ENCODE measurements at regions not wholly inside any gene's neighbourhood (a gene's known extent, or its start where the extent isn't known, plus 50 kb on each side); places are given as distances from the start of the nearest gene placed in this dataset.

GRCh38 chr17:72361892-72362291 is 241.1 kb downstream of the SOX9 start:
- H3K9me3 ChIP-seq (ENCODE audit: insufficient read depth, low read depth, low read length) = 0 out of 2 replicates have a peak, but pooled peaks cover 4% of the 10 kb centered on the region
- H3K27me3 ChIP-seq (ENCODE audit: insufficient read depth, low read length, poor library complexity, severe bottlenecking) = no peaks in the 10 kb centered on the region
- no peaks in the 10 kb centered on the region for H3K4me1 ChIP-seq (ENCODE audit: insufficient read depth, low read length, poor library complexity, severe bottlenecking)
- TF ChIP-seq EZH2phosphoT487 (IDR thresholded peaks at IDR 0.05; ENCODE audit: borderline replicate concordance) = no peak
- no peak for TF ChIP-seq CTCF (conservative IDR thresholded peaks at IDR 0.05; ENCODE audit: low read length)
- no peak overlapping the region for H2AFZ ChIP-seq (ENCODE audit: low read length)
- no peaks in the 10 kb centered on the region for H3K9me2 ChIP-seq (replicated peaks; ENCODE audit: low read depth, low read length)
- no peak overlapping the region for H3K9ac ChIP-seq (ENCODE audit: low read depth, low read length, poor library complexity, severe bottlenecking)
- no peaks in the 10 kb centered on the region for H3K79me2 ChIP-seq (ENCODE audit: insufficient read depth, low read length)
- no peak overlapping the region for H3K4me2 ChIP-seq (ENCODE audit: low read depth, low read length, poor library complexity, severe bottlenecking)
- no peaks in the 10 kb centered on the region for H3F3A ChIP-seq (ENCODE audit: low read depth)
- H3K36me3 ChIP-seq (ENCODE audit: insufficient read depth, low read length) = no peaks in the 10 kb centered on the region
- H4K20me1 ChIP-seq (ENCODE audit: insufficient read depth, low read length, poor library complexity, severe bottlenecking) = no peaks in the 10 kb centered on the region
- no peak overlapping the region for H3K4me3 ChIP-seq (ENCODE audit: low read length, poor library complexity, severe bottlenecking)

GRCh38 chr17:72362376-72363088 is 241.7 kb downstream of the SOX9 start:
- H3K4me2 ChIP-seq (ENCODE audit: low read depth, low read length, poor library complexity, severe bottlenecking) = no peak overlapping the region
- no peak overlapping the region for H2AFZ ChIP-seq (ENCODE audit: low read length)
- H3F3A ChIP-seq (ENCODE audit: low read depth) = no peaks in the 10 kb centered on the region

GRCh38 chr17:72363089-72363610 is 242.3 kb downstream of the SOX9 start:
- H3K27me3 ChIP-seq (ENCODE audit: insufficient read depth, low read length, poor library complexity, severe bottlenecking) = no peaks in the 10 kb centered on the region
- H4K20me1 ChIP-seq (ENCODE audit: insufficient read depth, low read length, poor library complexity, severe bottlenecking) = no peaks in the 10 kb centered on the region
- H3F3A ChIP-seq (ENCODE audit: low read depth) = no peaks in the 10 kb centered on the region
- no peak overlapping the region for H3K9ac ChIP-seq (ENCODE audit: low read depth, low read length, poor library complexity, severe bottlenecking)
- no peak overlapping the region for H3K4me2 ChIP-seq (ENCODE audit: low read depth, low read length, poor library complexity, severe bottlenecking)
- TF ChIP-seq EZH2phosphoT487 (IDR thresholded peaks at IDR 0.05; ENCODE audit: borderline replicate concordance) (no peak), CTCF (conservative IDR thresholded peaks at IDR 0.05; ENCODE audit: low read length) (no peak)
- H3K4me3 ChIP-seq (ENCODE audit: low read length, poor library complexity, severe bottlenecking) = no peak overlapping the region
- no peak overlapping the region for H2AFZ ChIP-seq (ENCODE audit: low read length)
- H3K9me2 ChIP-seq (replicated peaks; ENCODE audit: low read depth, low read length) = no peaks in the 10 kb centered on the region
- no peaks in the 10 kb centered on the region for H3K4me1 ChIP-seq (ENCODE audit: insufficient read depth, low read length, poor library complexity, severe bottlenecking)
- H3K9me3 ChIP-seq (ENCODE audit: insufficient read depth, low read depth, low read length) = 0 out of 2 replicates have a peak, but pooled peaks cover 4% of the 10 kb centered on the region
- H3K79me2 ChIP-seq (ENCODE audit: insufficient read depth, low read length) = no peaks in the 10 kb centered on the region
- H3K36me3 ChIP-seq (ENCODE audit: insufficient read depth, low read length) = no peaks in the 10 kb centered on the region

More at GRCh38 chr17:72362376-72363088, 241.7 kb downstream of the SOX9 start:
- Histone ChIP-seq H3K9me3 (ENCODE audit: insufficient read depth, low read depth, low read length) (0 out of 2 replicates have a peak, but pooled peaks cover 4% of the 10 kb centered on the region), H3K4me1 (ENCODE audit: insufficient read depth, low read length, poor library complexity, severe bottlenecking) (no peaks in the 10 kb centered on the region), H4K20me1 (ENCODE audit: insufficient read depth, low read length, poor library complexity, severe bottlenecking) (no peaks in the 10 kb centered on the region), H3K9ac (ENCODE audit: low read depth, low read length, poor library complexity, severe bottlenecking) (no peak overlapping the region), H3K36me3 (ENCODE audit: insufficient read depth, low read length) (no peaks in the 10 kb centered on the region), H3K4me3 (ENCODE audit: low read length, poor library complexity, severe bottlenecking) (no peak overlapping the region), H3K9me2 (replicated peaks; ENCODE audit: low read depth, low read length) (no peaks in the 10 kb centered on the region), H3K27me3 (ENCODE audit: insufficient read depth, low read length, poor library complexity, severe bottlenecking) (no peaks in the 10 kb centered on the region), H3K79me2 (ENCODE audit: insufficient read depth, low read length) (no peaks in the 10 kb centered on the region)
- no peak for TF ChIP-seq CTCF (conservative IDR thresholded peaks at IDR 0.05; ENCODE audit: low read length)
- TF ChIP-seq EZH2phosphoT487 (IDR thresholded peaks at IDR 0.05; ENCODE audit: borderline replicate concordance) = no peak

Measured in Loucy (cell line).